ENCODE measurements at regions not wholly inside any gene's neighbourhood (a gene's known extent, or its start where the extent isn't known, plus 50 kb on each side); places are given as distances from the start of the nearest gene placed in this dataset.

DNA sequence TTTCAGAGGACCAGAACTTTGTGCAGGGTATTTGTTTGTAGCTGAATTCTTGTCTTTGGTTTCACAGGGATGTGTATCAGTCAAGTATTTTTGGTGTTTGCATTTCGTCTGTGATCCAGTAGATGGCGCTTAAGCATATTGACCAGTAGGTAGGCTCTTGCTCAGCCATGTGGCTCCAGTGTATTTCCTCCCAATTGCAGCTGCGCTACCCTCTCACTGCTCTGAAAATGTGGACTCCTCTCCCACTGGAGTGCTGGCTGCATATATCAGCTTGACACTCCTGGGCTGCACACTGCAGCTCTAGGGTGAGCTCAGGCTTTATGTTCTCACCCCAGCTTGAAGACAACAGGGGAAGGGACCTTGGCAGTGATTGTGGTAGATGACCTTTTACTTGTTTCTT is 1264.3 kb upstream of the ALCAM start:
- TF ChIP-seq ZFP3 (CRISPR knock-in tag; IDR thresholded peaks at IDR 0.05) (no peak), ARNTL (CRISPR knock-in tag; IDR thresholded peaks at IDR 0.05; ENCODE audit: borderline replicate concordance, low read depth) (no peak)
